Heart left ventricle (tissue), 16 donors: ENCODE measurements at regions not wholly inside any gene's neighbourhood (a gene's known extent, or its start where the extent isn't known, plus 50 kb on each side); places are given as distances from the start of the nearest gene placed in this dataset.
"Not testable (repeated sequence)": the region's sequence is repeated elsewhere in the genome, so short reads cannot be mapped to it uniquely, and the experiment has no call there.

Experiments
- ATAC-seq, 4 donors: fragments of 200-7000 bp; cut with Tn5 transposase; one replicate each; pipeline ENCODE4 v1.9.1; 2020 to 2022; ENCODE audit warnings: moderate library complexity in 4 of 4, mild to moderate bottlenecking in 3 of 4, moderate number of reproducible peaks in 1 of 4
- DNase-seq, 5 donors: peaks; one replicate each; pipeline ENCODE4 v3.0.0-alpha.2; 2020
- H3K27ac ChIP-seq, 12 donors: fragments of 200-600 bp; sonication (generic) in 4 of 12; one replicate each; pipeline versions ENCODE4 v1.5.0 to v1.8.0; 2016 to 2022; ENCODE audit warnings: mild to moderate bottlenecking in 2 of 12
- H3K27me3 ChIP-seq, 9 donors: fragments of 200-600 bp; sonication (generic) in 2 of 9; one replicate each; pipeline versions ENCODE4 v1.5.1 to v1.8.0; 2016 to 2022; ENCODE audit warnings: mild to moderate bottlenecking in 3 of 9
- H3K36me3 ChIP-seq, 9 donors: fragments of 200-600 bp; sonication (generic) in 2 of 9; one replicate each; pipeline versions ENCODE4 v1.5.0 to v1.8.0; 2018 to 2022; ENCODE audit warnings: mild to moderate bottlenecking in 2 of 9
- H3K4me1 ChIP-seq, 12 donors: fragments of 200-600 bp; sonication (generic) in 4 of 12; one replicate each; pipeline versions ENCODE4 v1.5.0 to v1.8.0; 2016 to 2022; ENCODE audit warnings: mild to moderate bottlenecking in 3 of 12
- H3K4me3 ChIP-seq, 12 donors: fragments of 200-600 bp; sonication (generic) in 4 of 12; one replicate each; pipeline versions ENCODE4 v1.5.0 to v1.8.0; 2017 to 2022; ENCODE audit warnings: mild to moderate bottlenecking in 9 of 12, moderate library complexity in 4 of 12
- H3K9me3 ChIP-seq, 12 donors: fragments of 200-600 bp; sonication (generic) in 4 of 12; one replicate each; pipeline versions ENCODE4 v1.5.0 to v1.8.0; 2016 to 2022; ENCODE audit warnings: mild to moderate bottlenecking in 1 of 12
- POLR2A ChIP-seq, 2 donors: fragments of 450-650 bp; IDR thresholded peaks; one replicate each; pipeline ENCODE4 v1.6.1; 2017; ENCODE audit warnings: antibody characterized with exemption in 2 of 2, mild to moderate bottlenecking in 2 of 2, moderate library complexity in 2 of 2
- WGBS, 4 donors: extraction: QIAGEN DNeasy Blood & Tissue Kit in 2 of 4; methylation state at CpG; one replicate each; pipeline versions ENCODE4 v1.1.5 to v1.1.7; 2013 to 2018; 5-methylcytosine and 5-hydroxymethylcytosine counted together
- intact Hi-C, 10 donors: fragments of 100-400 bp; cut with DNase I; formaldehyde crosslinking; loops; one replicate each; pipeline versions ENCODE4 v1.11.1 to v1.14.2; 2022
- TF ChIP-seq, protein P1 (sequence below), 12 donors: fragments of 200-600 bp; sonication (generic) in 4 of 12; IDR thresholded peaks; one replicate each; pipeline versions ENCODE4 v1.5.0 to v1.8.0; 2018 to 2022; ENCODE audit warnings: antibody characterized with exemption in 12 of 12, mild to moderate bottlenecking in 5 of 12
- donor health status: ischemic (EF 13 %, LVEDD 7.1; RV severe dilation, severe dysfunction).
- donor health status: healthy with polysubstance abuse.
- donor health status: DM: no; HTN: yes; CAD: no.
- donor health status: DM: no; HTN: no; CAD: no.
- donor health status: ischemic (EF 25% LVEDD 6.9; RV normal size, moderate dysfunction).
- donor health status: ischemic (EF 25% LVEDD 5.7; RV mildly dilated, moderate dysfunction).
- donor health status: healthy.
- donor health status: DM: yes; HTN: yes; CAD: no.
- donor health status: ischemic (EF 35%, LVEDD 5.7; RV mildly dilated, moderate dysfunction).
- donor health status: nonischemic (EF 11% LVEDD 7.7; RV severe dilation, severe dysfunction).
- donor health status: DM: yes; HTN: yes; CAD: no.
- donor health status: PGD.
- donor health status: ischemic (EF 29% LVEDD 5.4; RV normal size, mild dysfunction).
- donor health status: nonischemic (EF 23%, LVEDD 6.1; RV moderate dilation, normal function).

DNA sequence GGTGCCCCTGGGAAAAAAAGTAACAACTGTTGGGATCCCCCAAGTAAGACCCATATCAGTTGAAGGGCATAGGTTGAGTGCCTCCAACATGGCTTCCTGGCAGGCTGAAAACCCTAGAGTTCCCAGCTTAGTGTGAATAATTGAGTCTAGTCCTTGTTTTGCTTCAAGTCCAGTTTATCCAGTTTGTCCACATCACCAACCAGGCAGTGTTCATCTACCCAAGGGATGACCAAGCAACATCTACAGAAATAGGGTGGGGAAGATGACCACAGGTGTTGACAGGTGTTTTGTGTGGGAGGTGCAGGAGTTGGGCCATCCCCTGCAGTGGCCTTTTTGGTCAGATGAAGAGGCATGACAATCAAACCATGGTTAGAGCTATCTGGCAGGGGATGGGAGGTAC lies 54.3 kb upstream of the ERO1B start:
- no peak for DNase-seq
- Histone ChIP-seq H3K9me3 (no peaks in the 10 kb centered on the region), H3K4me3 (no peak overlapping the region), H3K36me3 (no peaks in the 10 kb centered on the region), H3K27me3 (no peaks in the 10 kb centered on the region), H3K27ac (no peak overlapping the region), H3K4me1 (no peaks in the 10 kb centered on the region)
- intact Hi-C loops, result no loop called here
- no peak for ATAC-seq
- no peak for TF ChIP-seq POLR2A (IDR thresholded peaks at IDR 0.05)
- TF ChIP-seq, protein P1, sequence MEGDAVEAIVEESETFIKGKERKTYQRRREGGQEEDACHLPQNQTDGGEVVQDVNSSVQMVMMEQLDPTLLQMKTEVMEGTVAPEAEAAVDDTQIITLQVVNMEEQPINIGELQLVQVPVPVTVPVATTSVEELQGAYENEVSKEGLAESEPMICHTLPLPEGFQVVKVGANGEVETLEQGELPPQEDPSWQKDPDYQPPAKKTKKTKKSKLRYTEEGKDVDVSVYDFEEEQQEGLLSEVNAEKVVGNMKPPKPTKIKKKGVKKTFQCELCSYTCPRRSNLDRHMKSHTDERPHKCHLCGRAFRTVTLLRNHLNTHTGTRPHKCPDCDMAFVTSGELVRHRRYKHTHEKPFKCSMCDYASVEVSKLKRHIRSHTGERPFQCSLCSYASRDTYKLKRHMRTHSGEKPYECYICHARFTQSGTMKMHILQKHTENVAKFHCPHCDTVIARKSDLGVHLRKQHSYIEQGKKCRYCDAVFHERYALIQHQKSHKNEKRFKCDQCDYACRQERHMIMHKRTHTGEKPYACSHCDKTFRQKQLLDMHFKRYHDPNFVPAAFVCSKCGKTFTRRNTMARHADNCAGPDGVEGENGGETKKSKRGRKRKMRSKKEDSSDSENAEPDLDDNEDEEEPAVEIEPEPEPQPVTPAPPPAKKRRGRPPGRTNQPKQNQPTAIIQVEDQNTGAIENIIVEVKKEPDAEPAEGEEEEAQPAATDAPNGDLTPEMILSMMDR (IDR thresholded peaks at IDR 0.05), result no peak

DNA sequence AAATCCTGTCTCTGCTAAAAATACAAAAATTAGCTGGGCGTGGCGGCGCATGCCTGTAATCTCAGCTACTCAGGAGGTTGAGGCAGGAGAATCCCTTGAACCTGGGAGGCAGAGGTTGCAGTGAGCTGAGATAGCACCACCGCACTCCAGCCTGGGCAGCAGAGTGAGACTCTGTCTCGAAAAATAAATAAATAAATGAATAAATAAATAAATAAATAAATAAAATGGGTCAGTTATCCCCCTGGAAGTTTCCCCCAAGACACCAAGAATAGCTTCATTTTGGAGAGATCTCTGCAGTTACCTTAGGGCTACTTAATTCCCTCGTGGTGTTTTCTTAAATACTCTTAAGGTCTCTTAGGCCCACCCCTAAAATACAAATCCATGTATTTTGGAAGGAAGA lies 53.9 kb upstream of the ERO1B start:
- H3K36me3 ChIP-seq, ATAC-seq, H3K27ac ChIP-seq, DNase-seq, H3K27me3 ChIP-seq, H3K4me1 ChIP-seq, intact Hi-C loops, H3K4me3 ChIP-seq, H3K9me3 ChIP-seq: not testable (repeated sequence)
- WGBS, 4 donors, result 84 to 92% (median 90%) methylated on average over 6 of the region's 6 CpGs

DNA sequence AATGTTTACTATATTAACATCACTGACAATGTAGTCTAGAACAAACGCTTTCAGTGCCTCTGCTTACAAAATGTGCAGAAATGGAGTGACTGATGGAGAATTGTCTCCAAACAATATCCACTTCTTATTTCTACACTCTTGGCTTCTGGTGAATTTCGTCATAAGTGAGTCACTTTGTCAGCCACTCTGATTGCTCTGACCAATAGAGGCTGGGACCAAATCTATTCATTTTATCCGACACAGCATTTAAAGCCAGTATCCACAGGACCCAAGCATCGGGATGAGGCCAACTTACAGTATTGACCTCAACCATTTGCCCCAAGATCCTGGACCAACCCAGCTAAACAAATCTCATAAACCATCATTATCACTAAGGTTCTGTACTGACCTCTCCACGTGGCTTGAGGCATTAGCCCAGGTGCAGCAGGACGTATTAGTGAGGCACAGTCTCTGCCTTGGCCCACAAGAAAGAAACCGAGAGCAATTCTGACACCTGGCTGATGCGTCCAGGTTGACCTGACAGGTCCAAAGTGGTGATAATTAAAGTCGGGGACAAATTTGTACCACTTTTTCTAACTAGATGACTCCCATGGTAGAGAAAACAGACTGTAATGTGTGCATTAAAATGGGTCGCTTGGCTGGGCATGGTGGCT lies 53.3 kb upstream of the ERO1B start:
- intact Hi-C loops, result no loop called here
- Histone ChIP-seq H3K4me1 (no peaks in the 10 kb centered on the region), H3K27ac (no peak overlapping the region), H3K4me3 (no peak overlapping the region), H3K27me3 (no peaks in the 10 kb centered on the region), H3K9me3 (no peaks in the 10 kb centered on the region), H3K36me3 (no peaks in the 10 kb centered on the region)
- DNase-seq (no peak), ATAC-seq (no peak)
- TF ChIP-seq, protein P1 (IDR thresholded peaks at IDR 0.05), result no peak
- no peak for TF ChIP-seq POLR2A (IDR thresholded peaks at IDR 0.05)
- 79 to 88% (median 85%) methylated on average over 10 of the region's 10 CpGs for WGBS, 4 donors

DNA sequence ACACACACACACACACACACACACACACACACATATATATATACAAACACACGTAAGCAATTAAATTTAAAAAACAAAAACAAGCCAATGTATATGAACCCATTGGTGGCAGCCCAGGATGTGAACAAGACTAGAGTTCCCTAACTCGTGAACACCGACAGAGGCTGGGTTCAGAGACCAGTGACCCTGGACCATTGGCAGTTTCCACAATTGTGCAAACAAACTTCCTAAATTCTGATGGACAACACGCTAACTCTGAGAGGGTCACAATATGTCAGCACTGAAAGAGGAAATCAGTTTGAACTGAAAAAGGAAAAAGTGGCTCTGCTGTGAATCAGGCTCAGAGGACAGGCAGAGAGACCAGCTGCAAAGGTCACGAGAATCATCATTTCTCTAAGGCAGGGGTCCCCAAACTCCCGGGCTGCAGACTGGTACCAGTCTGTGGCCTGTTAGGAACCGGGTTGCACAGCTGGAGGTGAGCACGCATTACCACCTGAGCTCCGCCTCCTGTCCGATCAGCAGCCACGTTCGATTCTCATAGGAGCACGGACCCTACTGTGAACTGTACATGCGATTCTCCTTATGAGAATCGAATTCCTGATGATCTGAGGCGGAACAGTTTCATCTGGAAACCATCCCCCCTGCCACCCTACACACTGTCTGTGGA lies 50.5 kb upstream of the ERO1B start:
- DNase-seq, result no peak
- intact Hi-C loops, result no loop called here
- no peak for ATAC-seq
- no peak overlapping the region for H3K4me3 ChIP-seq
- H3K27ac ChIP-seq, result no peak overlapping the region
- TF ChIP-seq, protein P1 (IDR thresholded peaks at IDR 0.05), result no peak
- TF ChIP-seq POLR2A (IDR thresholded peaks at IDR 0.05), result no peak
- no peaks in the 10 kb centered on the region for H3K9me3 ChIP-seq
- no peaks in the 10 kb centered on the region for H3K36me3 ChIP-seq
- no peaks in the 10 kb centered on the region for H3K4me1 ChIP-seq
- H3K27me3 ChIP-seq, result no peaks in the 10 kb centered on the region
- WGBS, 4 donors, result 77 to 83% (median 80%) methylated on average over 16 of the region's 16 CpGs
